HepG2 (cell line): ENCODE measurements at regions not wholly inside any gene's neighbourhood (a gene's known extent, or its start where the extent isn't known, plus 50 kb on each side); places are given as distances from the start of the nearest gene placed in this dataset.

Source experiments
- ATAC-seq: fragments of 200-7000 bp; cut with Tn5 transposase; 3 replicates; pipeline ENCODE4 v1.9.1; 2020; ENCODE audit warnings: mild to moderate bottlenecking, moderate library complexity
- BruUV-seq: library from RNA; stranded (reverse); fragments of 400-500 nt; replicated peaks from 2 replicates; lab custom pipeline; 2021; lab: Mats Ljungman, UMichigan
- CTCF ChIA-PET: fragments of 300-600 bp; formaldehyde crosslinking; extraction: SDS; loops from one replicate; lab custom pipeline; 2021; ENCODE audit warnings: low total read pairs, inconsistent platforms, low intra/inter-chr PET ratio; lab: Yijun Ruan, JAX
- POLR2A ChIA-PET: fragments of 350-600 bp; sonication (Branson Sonifier 250); formaldehyde crosslinking; loops from one replicate; lab custom pipeline; 2020; ENCODE audit warnings: antibody characterized with exemption, inconsistent platforms; lab: Yijun Ruan, JAX
- DNase-seq: peaks from one replicate; pipeline ENCODE4 v3.0.0-alpha.2; 2015; ENCODE audit warnings: low spot score
- FAIRE-seq: peaks from 3 replicates; lab custom pipeline; 2011; peaks lifted over from hg19 to GRCh38; lab: Jason Lieb, UNC
- H2AFZ ChIP-seq: one replicate; pipeline ENCODE4 v1.6.1; 2011; ENCODE audit warnings: low read length, inconsistent platforms
- H3K27ac ChIP-seq: fragments of 300-600 bp; 3 replicates; pipeline ENCODE4 v1.8.0; 2011; ENCODE audit warnings: mixed run types, mild to moderate bottlenecking, mixed read lengths, low read length, inconsistent platforms; ENCODE audit not compliant: insufficient read depth; ENCODE audit errors: extremely low read length
- H3K27me3 ChIP-seq, 2 experiments: fragments of 200-600 bp in 1 of 2; 2 replicates in 1 of 2; 3 replicates in 1 of 2; pipeline versions ENCODE4 v1.6.0 to v1.8.0; 2011; ENCODE audit warnings: low read length in 2 of 2, mild to moderate bottlenecking in 2 of 2, moderate library complexity in 2 of 2, inconsistent platforms in 1 of 2; ENCODE audit not compliant: insufficient read depth in 2 of 2, control insufficient read depth in 1 of 2
- H3K36me3 ChIP-seq, 2 experiments: fragments of 200-600 bp in 1 of 2; replicated peaks in 1 of 2; 2 replicates in 1 of 2; 3 replicates in 1 of 2; pipeline versions ENCODE4 v1.5.1 to v1.8.0; 2011; ENCODE audit warnings: low read length in 2 of 2, inconsistent platforms in 1 of 2; ENCODE audit not compliant: insufficient read depth in 2 of 2, control insufficient read depth in 1 of 2
- H3K4me1 ChIP-seq: 2 replicates; pipeline ENCODE4 v1.5.1; 2012; ENCODE audit warnings: low read length, inconsistent platforms; ENCODE audit not compliant: insufficient read depth
- H3K4me2 ChIP-seq: 2 replicates; pipeline ENCODE4 v1.6.0; 2011; ENCODE audit warnings: low read depth, low read length, inconsistent platforms
- H3K4me3 ChIP-seq, 3 experiments: fragments of 200-600 bp in 1 of 3; sonication (generic), shearing (Covaris generic) in 1 of 3; replicated peaks in 1 of 3; 2 replicates each; pipeline ENCODE4 v1.5.1; 2011 to 2016; ENCODE audit warnings: low read length in 3 of 3, inconsistent platforms in 2 of 3, low read depth in 2 of 3, mild to moderate bottlenecking in 2 of 3, control low read depth in 1 of 3, mixed read lengths in 1 of 3; ENCODE audit not compliant: insufficient read depth in 1 of 3
- H3K79me2 ChIP-seq: one replicate; pipeline ENCODE4 v1.6.1; 2011; ENCODE audit warnings: low read length, inconsistent platforms; ENCODE audit not compliant: insufficient read depth
- H3K9ac ChIP-seq: 2 replicates; pipeline ENCODE4 v1.6.0; 2011; ENCODE audit warnings: mild to moderate bottlenecking, low read depth, low read length, inconsistent platforms; ENCODE audit not compliant: insufficient read depth
- H3K9me3 ChIP-seq: 2 replicates; pipeline ENCODE4 v1.5.1; 2012; ENCODE audit warnings: mild to moderate bottlenecking, low read length
- H4K20me1 ChIP-seq: 2 replicates; pipeline ENCODE4 v1.6.0; 2011; ENCODE audit warnings: inconsistent platforms, mild to moderate bottlenecking, low read length, moderate library complexity; ENCODE audit not compliant: insufficient read depth
- AKNA ChIP-seq: sonication (generic); formaldehyde crosslinking; IDR thresholded peaks from 2 replicates; pipeline ENCODE4 v1.4.0; 2020; ENCODE audit warnings: missing genetic modification reagents, borderline replicate concordance
- HDAC6 ChIP-seq: fragments of 200-600 bp; sonication (generic); IDR thresholded peaks from 2 replicates; pipeline ENCODE4 v1.7.0; 2017; ENCODE audit warnings: mild to moderate bottlenecking, antibody characterized with exemption, low read length, low read depth
- ZNF609 ChIP-seq: sonication (generic); formaldehyde crosslinking; IDR thresholded peaks from 2 replicates; pipeline ENCODE4 v1.4.0; 2020; ENCODE audit warnings: mild to moderate bottlenecking, missing genetic modification reagents, borderline replicate concordance
- ZNF850 ChIP-seq: sonication (generic); formaldehyde crosslinking; conservative IDR thresholded peaks from 2 replicates; pipeline ENCODE4 v1.9.0; 2021; ENCODE audit warnings: mild to moderate bottlenecking, missing genetic modification reagents
- ZXDC ChIP-seq: sonication (generic); formaldehyde crosslinking; IDR thresholded peaks from 2 replicates; pipeline ENCODE4 v1.5.0; 2020; ENCODE audit warnings: mild to moderate bottlenecking, missing genetic modification reagents
- WGBS: methylation state at CpG from one replicate; pipeline ENCODE4 v1.1.6; 2017; ENCODE audit warnings: low lambda C conversion rate; 5-methylcytosine and 5-hydroxymethylcytosine counted together
- in situ Hi-C: cut with HindIII; loops from 2 replicates; pipeline ENCODE4 v1.10.0; 2017; ENCODE audit warnings: low pct_unique_long_range_greater_than_20kb; ENCODE audit not compliant: extremely low pct_ligation_motif_present
- intact Hi-C: fragments of 100-400 bp; cut with micrococcal nuclease; formaldehyde crosslinking; loops from one replicate; pipeline ENCODE4 v1.10.0; 2022; ENCODE audit not compliant: unreplicated experiment

GRCh38 chr1:240029418-240029817 lies 62.3 kb upstream of the FMN2 start:
- POLR2A ChIA-PET: no interaction called here
- H2AFZ ChIP-seq: no peak overlapping the region
- no TSS peak for BruUV-seq
- TF ChIP-seq ZNF609 (no peak), AKNA (no peak), ZXDC (CRISPR knock-in tag) (no peak), HDAC6 (no peak), ZNF850 (CRISPR knock-in tag) (no peak)
- TF ChIP-seq, all 625 proteins: peak for 0
- WGBS: 39% methylated on average over 3 of the region's 3 CpGs
- Histone ChIP-seq H3K36me3 (no peaks in the 10 kb centered on the region), H3K9me3 (no peaks in the 10 kb centered on the region), H3K9ac (no peak overlapping the region), H3K27me3 (no peaks in the 10 kb centered on the region; a peak in 1 of 5 replicates), H3K79me2 (no peaks in the 10 kb centered on the region), H3K4me3 (no peak overlapping the region), H4K20me1 (no peaks in the 10 kb centered on the region), H3K4me2 (no peak overlapping the region), H3K27ac (no peak overlapping the region), H3K4me1 (no peaks in the 10 kb centered on the region)
- FAIRE-seq (no peak), ATAC-seq (no peak), DNase-seq (no peak)
- CTCF ChIA-PET: no interaction called here
- intact Hi-C loops (no loop called here), in situ Hi-C loops (loop anchor here (5.0 kb wide), 1 partner anchor 123 kb away; no protein-coding TSS in a partner anchor)
